NT2/D1 (cell line): ENCODE measurements at regions not wholly inside any gene's neighbourhood (a gene's known extent, or its start where the extent isn't known, plus 50 kb on each side); places are given as distances from the start of the nearest gene placed in this dataset.
"Not testable (repeated sequence)": the region's sequence is repeated elsewhere in the genome, so short reads cannot be mapped to it uniquely, and the experiment has no call there.

ENCODE experiments used
- DNase-seq: peaks from one replicate; pipeline ENCODE4 v3.0.0-alpha.2; 2011; ENCODE audit warnings: low read depth, low spot score
- H3K27me3 ChIP-seq: 2 replicates; pipeline ENCODE4 v1.6.0; 2011; ENCODE audit warnings: mild to moderate bottlenecking; ENCODE audit not compliant: insufficient read length, insufficient read depth
- H3K36me3 ChIP-seq: 2 replicates; pipeline ENCODE4 v1.6.1; 2011; ENCODE audit warnings: mild to moderate bottlenecking, low read length, mixed read lengths; ENCODE audit not compliant: insufficient read depth, insufficient read length
- H3K4me1 ChIP-seq: 2 replicates; pipeline ENCODE4 v1.5.1; 2011; ENCODE audit not compliant: insufficient read depth, insufficient read length
- H3K4me3 ChIP-seq: 2 replicates; pipeline ENCODE4 v1.5.1; 2011; ENCODE audit warnings: low read depth; ENCODE audit not compliant: insufficient read length
- H3K9ac ChIP-seq: 2 replicates; pipeline ENCODE4 v1.6.0; 2011; ENCODE audit warnings: low read depth; ENCODE audit not compliant: insufficient read length
- H3K9me3 ChIP-seq: 2 replicates; pipeline ENCODE4 v1.5.1; 2011; ENCODE audit warnings: mild to moderate bottlenecking, low read length; ENCODE audit not compliant: insufficient read depth
- SUZ12 ChIP-seq: IDR thresholded peaks from 2 replicates; pipeline ENCODE4 v1.6.1; 2011; ENCODE audit not compliant: insufficient read length, insufficient read depth; ENCODE audit errors: extremely low read depth
- YY1 ChIP-seq: IDR thresholded peaks from 2 replicates; pipeline ENCODE4 v1.6.1; 2011; ENCODE audit not compliant: insufficient read length, insufficient read depth
- ZNF274 ChIP-seq: IDR thresholded peaks from 2 replicates; pipeline ENCODE4 v1.6.1; 2011; ENCODE audit warnings: mild to moderate bottlenecking, low read depth, low read length

DNA sequence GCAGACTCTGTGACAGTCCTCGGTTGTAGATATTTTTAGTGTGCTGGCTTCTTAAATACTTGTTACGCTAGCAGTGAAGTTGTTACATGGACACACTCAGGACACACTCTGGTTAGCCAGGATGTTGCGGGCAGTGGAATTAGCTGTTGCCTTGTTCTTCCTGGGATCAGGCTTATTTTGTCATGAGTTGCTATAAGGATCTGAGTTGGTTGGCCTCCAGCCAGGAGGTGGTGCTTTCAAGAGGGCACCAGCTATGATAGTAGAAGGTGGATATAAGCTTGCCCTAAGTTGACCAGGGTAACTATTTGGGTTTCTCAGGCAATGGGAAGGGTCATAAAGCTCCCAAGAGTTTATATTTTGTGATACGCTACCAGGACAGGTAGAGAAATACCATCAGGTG, 150.1 kb upstream of the C1GALT1 start:
- DNase-seq = no peak
- no peaks in the 10 kb centered on the region for H3K4me1 ChIP-seq
- H3K9ac ChIP-seq = no peak overlapping the region
- H3K36me3 ChIP-seq = no peaks in the 10 kb centered on the region
- TF ChIP-seq ZNF274 (no peak), YY1 (no peak), SUZ12 (no peak)
- H3K9me3 ChIP-seq = no peaks in the 10 kb centered on the region
- H3K27me3 ChIP-seq = no peaks in the 10 kb centered on the region
- no peak overlapping the region for H3K4me3 ChIP-seq

- no peak for DNase-seq
- Histone ChIP-seq H3K9ac (no peak overlapping the region), H3K4me3 (no peak overlapping the region)
Observed at GRCh38 chr7:7035851-7036250, 146.5 kb upstream of the C1GALT1 start.

DNA sequence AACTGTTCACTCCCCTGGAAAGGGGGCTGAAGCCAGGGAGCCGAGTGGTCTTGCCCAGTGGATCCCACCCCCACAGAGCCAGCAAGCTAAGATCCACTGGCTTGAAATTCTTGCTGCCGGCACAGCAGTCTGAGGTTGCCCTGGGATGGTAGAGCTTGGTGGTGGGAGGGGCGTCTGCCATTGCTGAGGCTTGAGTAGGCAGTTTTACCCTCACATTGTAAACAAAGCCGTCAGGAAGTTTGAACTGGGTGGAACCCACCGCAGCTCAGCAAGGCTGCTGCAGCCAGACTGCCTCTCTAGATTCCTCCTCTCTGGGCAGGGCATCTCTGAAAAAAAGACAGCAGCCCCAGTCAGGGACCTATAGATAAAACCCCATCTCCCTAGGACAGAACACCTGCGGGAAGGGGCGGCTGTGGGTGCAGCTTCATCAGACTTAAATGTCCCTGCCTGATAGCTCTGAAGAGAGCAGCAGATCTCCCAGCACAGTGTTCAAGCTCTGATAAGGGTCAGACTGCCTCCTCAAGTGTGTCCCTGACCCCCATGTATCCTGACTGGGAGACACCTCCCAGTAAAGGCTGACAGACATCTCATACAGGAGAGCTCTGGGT, 140.0 kb upstream of the C1GALT1 start:
- not testable (repeated sequence) for H3K4me3 ChIP-seq, H3K27me3 ChIP-seq, DNase-seq, H3K9me3 ChIP-seq, H3K4me1 ChIP-seq, H3K36me3 ChIP-seq, H3K9ac ChIP-seq

More at GRCh38 chr7:7035851-7036250, 146.5 kb upstream of the C1GALT1 start:
- Histone ChIP-seq H3K4me1 (no peaks in the 10 kb centered on the region), H3K9me3 (no peaks in the 10 kb centered on the region), H3K27me3 (no peaks in the 10 kb centered on the region), H3K36me3 (no peaks in the 10 kb centered on the region)
- no peak for TF ChIP-seq YY1
- TF ChIP-seq SUZ12 = no peak
- no peak for TF ChIP-seq ZNF274

- Histone ChIP-seq H3K4me1 (no peaks in the 10 kb centered on the region), H3K27me3 (no peaks in the 10 kb centered on the region), H3K4me3 (no peak overlapping the region), H3K9me3 (peaks cover 11% of the 10 kb centered on the region; the same call in 1 of the 2 replicates), H3K9ac (no peak overlapping the region), H3K36me3 (no peaks in the 10 kb centered on the region)
- TF ChIP-seq ZNF274 (no peak), SUZ12 (no peak)
- DNase-seq = no peak
Observed at GRCh38 chr7:7044806-7045205, 137.5 kb upstream of the C1GALT1 start.

- DNase-seq = no peak
- H3K9ac ChIP-seq = no peak overlapping the region
- H3K9me3 ChIP-seq = peaks cover 11% of the 10 kb centered on the region; the same call in 1 of the 2 replicates
- H3K27me3 ChIP-seq = no peaks in the 10 kb centered on the region
- no peaks in the 10 kb centered on the region for H3K36me3 ChIP-seq
- H3K4me1 ChIP-seq = no peaks in the 10 kb centered on the region
- TF ChIP-seq YY1 (no peak), SUZ12 (no peak)
- no peak overlapping the region for H3K4me3 ChIP-seq
Observed at GRCh38 chr7:7048213-7048612, 134.1 kb upstream of the C1GALT1 start.

DNA sequence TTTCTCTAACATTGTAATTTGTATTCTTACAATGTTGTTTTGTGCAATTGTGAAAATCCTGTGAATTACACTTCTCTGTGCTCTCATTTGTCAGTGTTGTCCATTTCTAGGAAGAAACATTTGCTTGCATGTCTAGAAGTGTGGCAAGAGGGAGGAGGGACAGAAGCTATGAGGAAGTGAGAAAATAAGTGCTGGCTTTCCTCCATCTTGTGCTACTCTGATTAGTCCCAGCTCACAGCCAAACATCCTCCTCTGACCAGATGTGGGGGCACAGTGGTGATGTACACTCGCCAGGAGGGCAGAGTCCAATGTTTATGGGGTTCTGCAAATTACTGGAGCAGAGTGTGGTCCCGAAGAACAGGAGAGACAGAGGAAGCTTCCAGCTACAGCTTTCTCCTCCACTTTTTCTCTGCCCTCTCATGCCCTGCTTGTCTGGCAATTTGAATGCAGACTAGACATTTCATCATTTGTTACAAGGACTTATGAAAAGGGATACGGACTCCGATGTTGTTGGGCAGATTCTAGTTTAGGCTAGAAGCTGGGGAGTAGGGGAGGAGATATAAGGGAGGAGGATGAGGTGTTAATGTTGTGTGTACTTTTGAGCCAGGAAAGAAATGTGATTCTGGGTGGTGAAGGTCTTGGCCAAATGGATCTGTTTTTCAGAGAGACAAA, 131.0 kb upstream of the C1GALT1 start:
- no peak for DNase-seq
- Histone ChIP-seq H3K27me3 (no peaks in the 10 kb centered on the region), H3K9ac (no peak overlapping the region), H3K4me3 (no peak overlapping the region), H3K4me1 (no peaks in the 10 kb centered on the region), H3K36me3 (no peaks in the 10 kb centered on the region), H3K9me3 (peaks cover 11% of the 10 kb centered on the region; the same call in 1 of the 2 replicates)
- TF ChIP-seq YY1 (no peak), SUZ12 (no peak), ZNF274 (no peak)

GRCh38 chr7:7054252-7054830, 128.0 kb upstream of the C1GALT1 start:
- no peaks in the 10 kb centered on the region for H3K4me1 ChIP-seq
- no peak for DNase-seq
- no peaks in the 10 kb centered on the region for H3K27me3 ChIP-seq
- TF ChIP-seq ZNF274 = no peak
- TF ChIP-seq YY1 = no peak
- no peak for TF ChIP-seq SUZ12
- no peak overlapping the region for H3K9ac ChIP-seq
- H3K36me3 ChIP-seq = no peaks in the 10 kb centered on the region
- H3K9me3 ChIP-seq = no peaks in the 10 kb centered on the region; the same call in 1 of the 2 replicates
- H3K4me3 ChIP-seq = no peak overlapping the region
